HG03565 (cell line): ENCODE measurements at regions not wholly inside any gene's neighbourhood (a gene's known extent, or its start where the extent isn't known, plus 50 kb on each side); places are given as distances from the start of the nearest gene placed in this dataset.

Source experiments
- ATAC-seq: cut with Tn5 transposase; IDR thresholded peaks from one replicate; pipeline ENCODE4 v1.9.1; 2021; ENCODE audit warnings: mild to moderate bottlenecking, moderate library complexity; ENCODE audit not compliant: unreplicated experiment

DNA sequence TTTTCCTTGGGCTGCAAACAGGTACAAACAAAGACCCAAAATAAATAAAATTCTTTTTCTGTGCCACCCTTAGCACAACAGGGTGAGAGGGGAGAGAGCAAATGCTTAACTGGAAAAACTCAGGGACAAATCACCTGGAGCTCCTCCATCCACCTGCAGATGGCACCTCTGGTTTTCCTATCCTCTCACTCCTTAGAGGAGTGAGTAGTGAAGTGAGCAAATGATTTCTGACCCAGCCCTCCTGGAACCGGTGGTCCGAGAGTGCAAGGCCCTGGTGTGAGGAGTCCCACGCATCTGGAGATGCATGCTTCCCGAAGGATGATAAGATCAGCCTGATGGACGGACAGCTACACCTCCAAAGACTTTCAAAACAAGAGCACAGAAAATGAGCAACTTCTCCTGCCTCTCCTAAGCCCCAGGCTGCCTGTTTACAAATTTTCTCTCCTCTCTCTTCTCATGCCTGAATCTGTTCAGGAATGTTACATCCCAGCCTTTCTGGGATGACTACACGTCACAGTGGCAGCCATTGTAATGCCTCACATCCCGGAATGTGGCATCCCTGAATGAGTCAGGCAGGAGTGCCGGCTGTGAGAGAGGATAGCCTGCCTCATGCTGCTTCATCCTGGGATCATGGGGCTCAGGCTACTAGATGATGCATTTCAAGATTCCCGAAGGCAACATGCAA lies 86.4 kb downstream of the ADRB2 start:
- ATAC-seq, result no peak

DNA sequence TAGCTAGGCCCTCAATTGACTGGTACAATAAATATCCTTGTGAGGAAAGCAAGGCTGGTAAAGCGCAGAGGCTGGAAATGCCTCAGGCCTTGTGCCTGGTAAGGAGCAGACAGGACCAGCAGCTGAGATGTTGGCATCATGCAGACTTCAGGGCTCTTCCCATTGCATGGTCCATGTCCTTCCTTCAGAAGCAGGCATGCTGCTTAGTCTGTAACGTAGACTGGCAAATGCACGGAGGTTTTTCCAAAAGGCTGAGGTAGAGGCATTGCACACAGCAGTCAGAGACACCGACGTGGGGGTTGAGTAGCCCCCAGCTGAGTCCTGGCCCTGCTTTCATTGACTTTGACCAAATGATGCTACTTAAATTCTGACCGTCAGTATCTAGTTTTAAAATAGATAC lies 87.1 kb downstream of the ADRB2 start:
- ATAC-seq, result no peak

DNA sequence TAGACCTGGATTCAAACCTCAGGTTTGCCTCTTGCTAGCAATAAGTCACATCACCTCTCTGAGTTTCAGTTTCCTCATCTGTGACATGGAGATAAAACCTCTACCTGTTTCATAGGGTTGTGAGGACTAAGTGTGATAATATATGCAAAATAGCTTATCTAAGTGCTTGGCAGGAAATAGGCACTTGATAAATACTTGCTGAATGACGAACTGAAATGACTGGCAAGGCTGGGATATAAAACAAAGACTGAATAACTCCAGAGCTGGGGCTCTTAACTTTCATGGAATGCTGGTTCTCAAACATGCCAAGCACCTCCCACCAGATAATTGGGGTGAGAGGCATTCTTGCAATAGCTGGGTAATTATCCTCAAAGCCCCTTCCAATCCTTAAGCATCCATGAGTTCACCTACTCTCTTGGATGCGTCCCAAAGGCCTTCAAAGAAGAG lies 87.6 kb downstream of the ADRB2 start:
- no peak for ATAC-seq

DNA sequence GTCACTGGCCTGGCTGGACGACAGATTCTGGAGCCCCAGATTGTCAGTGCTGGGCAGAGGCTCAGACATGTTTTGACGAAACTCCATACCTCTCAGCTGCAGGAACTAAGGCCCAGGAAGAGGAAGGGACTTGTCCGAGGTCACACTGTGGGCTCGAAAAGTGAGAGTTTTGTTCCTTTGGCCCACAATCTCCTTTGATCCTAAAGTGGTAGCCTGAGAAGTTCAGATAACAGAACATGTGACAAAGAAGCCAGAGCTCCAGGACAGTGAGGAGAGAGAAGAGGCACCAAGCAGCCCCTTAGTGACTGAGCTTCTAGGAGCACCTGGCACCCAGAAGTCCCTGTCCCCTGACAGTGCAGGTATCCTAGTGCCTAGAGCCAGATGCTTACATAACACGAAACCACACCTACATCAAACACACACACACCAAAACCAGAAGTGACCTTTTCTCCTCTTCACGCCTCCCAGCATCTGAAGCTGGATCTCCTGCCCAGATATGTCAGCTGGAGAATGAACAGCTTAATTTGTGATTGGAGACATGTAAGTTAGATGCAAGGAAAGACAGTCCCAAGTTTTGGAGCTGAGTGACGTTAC lies 88.9 kb downstream of the ADRB2 start:
- ATAC-seq, result no peak

DNA sequence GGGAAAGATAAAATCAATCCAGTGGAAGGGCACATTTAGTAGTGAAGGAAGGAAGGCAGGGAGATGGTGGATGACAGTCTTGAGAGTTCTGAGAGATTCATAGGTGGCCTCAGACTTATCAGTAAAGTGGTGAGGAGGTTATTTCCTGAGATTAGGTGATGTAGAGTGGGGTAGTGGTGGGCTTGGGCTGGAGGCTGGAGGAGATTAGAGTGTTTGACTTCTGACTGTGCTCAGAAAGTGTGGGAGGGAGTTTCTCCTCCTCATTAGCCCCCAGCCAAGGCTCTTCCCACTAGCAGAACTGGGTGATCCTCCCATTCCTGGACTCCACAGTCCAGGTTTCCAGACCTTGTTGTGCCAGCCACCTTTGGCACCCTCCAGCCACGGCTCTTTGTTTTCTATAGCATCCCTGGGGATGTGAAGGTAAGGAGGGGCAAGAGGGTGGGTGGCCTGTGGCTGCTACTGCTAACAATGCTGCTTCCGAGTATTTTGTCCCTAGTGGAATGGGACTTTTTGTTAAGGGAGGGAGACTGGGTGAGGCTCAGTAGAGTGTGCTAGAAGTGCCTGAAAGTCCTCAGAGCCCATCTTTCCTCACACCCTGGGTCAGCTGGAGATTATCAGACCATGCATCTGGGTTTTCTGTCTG lies 94.4 kb downstream of the ADRB2 start:
- no peak for ATAC-seq

DNA sequence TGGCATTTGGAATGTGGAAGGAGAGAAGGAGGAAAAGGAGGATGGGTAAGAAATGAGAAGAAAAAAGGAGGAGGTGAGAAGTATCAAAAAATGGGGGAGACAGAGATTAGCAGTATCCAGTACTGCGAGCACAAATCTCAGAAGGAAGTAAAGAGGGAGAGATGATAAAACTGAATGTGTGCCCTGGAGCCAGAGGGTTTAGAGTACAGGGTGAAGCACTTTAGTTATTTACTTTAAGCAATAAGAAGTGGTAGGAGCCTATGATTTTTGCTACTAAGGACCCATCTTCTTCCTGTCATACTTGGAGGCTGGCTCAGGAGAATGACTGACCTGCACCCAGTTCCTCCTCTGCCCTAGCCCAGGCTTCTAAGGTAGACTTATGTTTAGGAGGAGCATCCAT lies 94.9 kb downstream of the ADRB2 start:
- no peak for ATAC-seq

DNA sequence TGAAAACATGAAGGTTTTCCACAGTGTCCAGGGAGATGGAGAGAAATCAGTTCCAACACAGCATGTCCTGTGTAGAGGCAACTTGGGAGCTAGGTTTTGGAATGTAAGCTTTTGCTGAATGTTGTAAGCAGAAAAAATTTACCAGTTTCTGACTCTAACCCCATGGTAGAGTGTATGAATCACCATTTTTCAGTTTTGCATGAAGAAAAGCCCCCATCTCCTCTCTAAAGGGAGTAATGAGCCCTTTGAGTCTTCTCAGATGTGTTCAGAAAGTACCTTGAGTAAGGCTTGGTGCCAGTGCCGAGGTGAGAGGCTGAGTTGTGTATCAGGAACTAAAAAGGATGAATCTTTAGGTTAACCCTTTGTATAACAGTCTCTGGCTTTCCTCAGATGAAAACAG lies 96.2 kb downstream of the ADRB2 start:
- peak; percentile 78 for ATAC-seq

DNA sequence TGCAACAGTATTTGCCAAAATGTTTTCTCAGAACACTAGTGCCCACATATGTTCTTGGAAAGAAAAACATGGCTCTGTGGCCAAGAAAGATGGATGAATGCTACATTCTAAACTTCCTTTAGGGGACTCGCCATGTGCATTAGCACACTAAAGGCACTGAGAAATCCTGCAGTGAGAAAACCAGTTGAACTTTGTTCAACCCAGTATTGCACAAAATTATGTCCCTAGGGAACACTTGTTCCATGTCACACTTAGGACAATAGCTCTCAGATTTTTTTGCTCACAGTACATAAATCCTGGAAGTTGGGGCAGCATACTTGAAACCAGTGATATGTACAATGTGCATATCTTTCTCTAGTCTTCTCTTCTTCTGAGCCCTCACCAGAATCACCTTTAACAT lies 96.6 kb downstream of the ADRB2 start:
- ATAC-seq, result peak; percentile 12

DNA sequence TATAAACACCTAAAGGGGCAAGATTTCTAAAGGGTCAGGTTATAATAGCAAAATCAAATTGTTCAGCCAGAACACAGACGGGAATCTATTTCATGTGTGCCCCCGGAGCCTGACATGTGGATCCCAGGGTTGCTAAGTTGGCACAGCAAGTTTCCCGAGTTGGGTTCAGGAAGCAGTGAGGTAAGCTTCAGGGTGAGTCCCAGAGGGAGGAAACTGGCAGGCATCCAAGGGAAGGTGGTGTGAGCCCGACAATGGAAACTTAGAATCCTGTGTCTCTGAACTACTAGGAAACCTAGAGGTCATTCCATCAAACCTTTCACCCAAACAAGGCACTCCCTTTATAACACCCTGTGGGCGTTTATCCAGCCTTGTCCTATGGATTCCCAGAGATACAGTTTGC lies 98.4 kb downstream of the ADRB2 start:
- ATAC-seq, result no peak

DNA sequence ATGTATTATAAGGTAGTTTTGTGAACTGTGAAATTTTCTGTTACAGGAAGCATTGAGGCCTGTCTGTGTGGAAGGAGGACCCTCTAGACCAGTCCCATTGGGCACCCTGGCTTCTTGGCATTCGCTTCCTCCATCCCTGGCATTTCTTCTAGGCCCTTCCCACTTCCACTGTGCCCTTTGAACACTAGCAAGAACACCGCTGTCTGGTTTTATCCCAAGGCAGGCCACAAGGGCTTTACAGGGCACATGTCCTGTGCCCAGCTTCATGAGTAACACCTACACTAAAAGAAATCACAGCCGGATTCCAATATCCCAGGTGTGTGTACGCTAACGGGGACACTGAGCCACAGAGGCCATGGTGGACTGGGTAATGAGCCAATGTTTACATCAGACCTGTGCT lies 99.8 kb downstream of the ADRB2 start:
- no peak for ATAC-seq

DNA sequence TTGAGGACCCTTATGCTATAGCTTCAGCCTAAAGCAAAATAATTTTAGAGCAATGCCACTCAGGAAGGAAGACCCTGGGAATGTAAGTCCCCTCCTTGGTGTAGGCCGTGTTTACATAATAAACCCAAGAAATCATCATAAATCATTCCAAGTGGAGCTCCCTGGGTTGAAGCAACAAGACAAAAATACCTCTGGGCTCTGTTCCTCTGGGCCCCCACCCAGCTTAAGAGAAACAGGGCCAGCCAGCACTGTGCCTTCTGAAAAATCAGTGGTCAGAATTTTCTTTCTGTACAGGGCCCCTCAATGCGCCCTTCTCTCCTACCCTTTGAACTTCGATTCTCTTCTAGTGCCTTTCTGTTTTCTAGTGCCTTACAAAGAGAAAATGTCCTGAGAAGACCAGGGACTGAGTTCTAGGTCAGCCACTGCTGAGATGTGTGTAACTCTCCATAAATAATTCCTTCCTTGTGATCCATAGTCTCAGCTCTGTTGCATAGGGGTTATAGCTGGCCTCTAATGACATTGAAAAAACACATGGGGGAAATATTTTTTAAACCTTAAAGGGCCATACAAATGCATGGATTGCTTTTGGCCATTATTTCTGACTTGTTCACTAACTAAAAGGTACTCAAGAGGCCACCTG lies 101.0 kb downstream of the ADRB2 start:
- ATAC-seq, result no peak

DNA sequence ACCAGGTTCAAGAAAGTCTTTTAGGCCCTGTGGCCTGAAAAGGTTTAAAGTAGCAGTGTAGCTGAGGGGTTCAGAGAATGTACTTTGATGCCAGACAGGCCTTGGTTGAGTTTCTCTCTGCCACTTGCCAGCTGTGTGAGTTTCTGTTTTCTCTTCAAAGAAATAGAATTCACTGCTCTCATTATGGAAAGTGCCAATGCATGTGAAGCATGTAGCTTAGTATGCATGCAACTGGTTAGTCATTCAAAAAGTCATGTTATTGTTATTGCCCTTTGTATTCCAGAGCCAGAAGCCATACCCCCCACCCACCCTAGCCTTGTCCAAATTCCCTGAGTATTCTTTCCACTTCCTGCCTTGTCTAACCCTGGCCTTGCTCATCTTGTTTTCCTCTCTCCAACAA lies 101.7 kb downstream of the ADRB2 start:
- no peak for ATAC-seq

DNA sequence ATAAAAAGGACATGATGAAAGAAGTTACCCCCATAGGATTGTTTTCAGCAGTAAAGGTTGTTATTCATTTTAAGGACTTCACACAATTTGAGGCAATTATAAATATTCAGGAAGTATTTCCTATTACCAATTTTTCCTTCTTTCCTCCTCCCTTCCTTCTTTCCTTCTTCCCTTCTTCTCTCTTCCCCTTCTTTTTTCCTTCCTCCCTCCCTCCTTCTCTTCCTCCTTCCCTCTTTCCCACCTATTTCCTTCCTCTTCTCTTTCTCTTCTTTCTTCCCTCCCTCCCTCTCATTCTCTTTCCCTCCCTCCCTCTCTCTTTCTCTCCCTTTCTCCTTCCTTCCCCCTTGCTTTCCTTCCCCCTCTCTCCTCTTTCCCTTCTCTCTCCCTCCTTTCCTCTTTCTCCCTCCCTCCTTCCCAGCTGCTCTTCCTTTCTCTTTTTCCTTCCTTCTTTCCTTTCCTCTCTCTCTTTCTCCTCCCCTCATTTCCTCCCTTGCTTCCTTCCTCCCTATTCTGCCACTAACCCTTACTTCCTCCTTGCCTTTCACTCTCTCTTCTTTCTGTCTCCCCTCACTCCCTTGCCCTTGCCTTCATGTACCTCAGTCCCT lies 105.1 kb downstream of the ADRB2 start:
- ATAC-seq, result no peak

DNA sequence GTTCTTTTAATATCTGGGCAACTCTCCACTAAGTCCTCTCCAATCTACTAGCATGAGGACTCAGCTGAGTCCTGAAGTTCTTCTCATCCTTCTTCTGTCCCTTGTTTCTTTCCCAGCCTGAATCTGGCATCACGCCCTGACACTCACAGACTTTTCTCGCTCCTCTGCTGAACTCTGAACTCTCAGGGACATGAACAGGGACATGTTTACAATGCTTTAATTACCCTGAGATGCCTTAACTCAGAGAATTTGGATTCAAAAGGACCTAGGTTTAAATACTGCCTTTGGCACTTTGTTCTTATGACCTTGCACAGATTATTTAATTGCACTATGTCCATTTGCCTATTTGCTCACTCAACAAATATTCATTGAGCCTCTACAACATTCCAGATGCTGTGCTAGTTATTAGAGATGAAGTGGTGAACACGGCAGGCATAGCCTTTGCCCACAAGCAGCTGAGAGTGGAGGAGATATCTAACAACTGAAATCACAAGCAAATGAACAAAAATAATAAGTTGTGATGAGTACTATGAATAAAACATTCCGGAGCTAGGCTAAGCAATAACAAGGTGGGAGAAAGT lies 106.0 kb downstream of the ADRB2 start:
- no peak for ATAC-seq

DNA sequence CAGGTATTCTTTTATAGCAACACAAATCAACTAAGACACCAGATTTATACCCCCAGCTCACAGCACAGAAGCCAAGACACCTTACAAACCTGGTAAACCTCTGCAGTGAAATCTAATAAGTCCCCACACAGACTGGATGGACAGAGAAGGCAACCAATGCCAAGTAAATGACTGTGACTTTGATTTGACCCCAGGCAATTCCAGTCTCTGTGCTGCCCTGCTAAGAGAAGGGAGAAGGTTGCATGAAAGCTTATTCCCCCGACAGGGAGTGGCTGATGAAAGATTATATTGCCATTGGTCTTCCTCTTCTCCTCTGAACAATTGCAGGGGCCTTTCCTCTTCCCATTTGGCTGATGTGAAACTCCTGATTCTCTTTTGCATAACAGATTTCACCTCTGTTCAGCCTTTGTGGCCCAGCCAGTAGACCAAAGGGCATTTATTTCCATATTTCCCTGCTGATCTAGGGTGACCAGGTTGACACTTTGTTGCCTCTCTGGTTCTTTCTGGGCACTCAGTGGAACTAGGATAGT lies 107.6 kb downstream of the ADRB2 start:
- ATAC-seq, result no peak

DNA sequence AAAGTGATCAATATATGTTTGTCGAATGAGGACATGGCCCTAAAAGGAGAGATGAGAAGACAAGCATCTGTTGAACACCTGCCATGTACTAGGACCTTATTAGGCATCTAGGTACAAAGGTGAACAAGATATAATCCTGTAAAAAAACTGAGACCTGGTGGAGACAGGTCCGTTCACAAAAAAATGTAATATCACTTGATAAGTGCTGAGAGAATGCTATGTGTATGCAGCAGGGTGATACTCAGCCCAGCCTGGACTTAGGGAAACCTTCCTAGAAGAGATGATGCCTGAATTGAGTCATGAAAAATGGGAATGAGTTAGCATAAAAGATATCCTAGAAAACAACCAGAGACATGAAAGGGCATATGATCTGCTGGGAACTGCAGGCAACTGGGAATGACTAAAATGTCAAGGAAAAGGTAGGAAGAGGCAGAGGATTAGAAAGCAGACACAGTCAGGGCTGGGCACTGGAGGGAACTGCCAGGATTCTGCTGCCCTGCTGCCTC lies 108.5 kb downstream of the ADRB2 start:
- no peak for ATAC-seq

DNA sequence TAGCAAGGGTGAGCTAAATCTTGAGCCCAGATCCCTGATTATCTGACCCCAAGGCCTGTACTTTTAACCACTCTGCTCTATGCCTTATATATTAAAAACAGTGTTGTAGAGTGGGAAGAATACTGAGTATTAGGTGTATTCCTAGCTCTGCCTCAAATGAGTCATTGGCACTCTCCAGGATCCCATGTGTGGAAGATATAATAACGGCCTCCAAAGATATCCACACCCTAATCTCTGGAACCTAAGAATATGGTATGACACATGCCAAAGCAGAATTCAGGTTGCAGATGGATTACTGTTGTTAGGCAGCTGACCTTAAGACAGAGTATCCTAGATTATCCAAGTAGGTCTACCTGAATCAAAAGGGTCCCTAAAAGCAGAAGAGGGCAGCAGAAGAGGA lies 110.8 kb downstream of the ADRB2 start:
- no peak for ATAC-seq

DNA sequence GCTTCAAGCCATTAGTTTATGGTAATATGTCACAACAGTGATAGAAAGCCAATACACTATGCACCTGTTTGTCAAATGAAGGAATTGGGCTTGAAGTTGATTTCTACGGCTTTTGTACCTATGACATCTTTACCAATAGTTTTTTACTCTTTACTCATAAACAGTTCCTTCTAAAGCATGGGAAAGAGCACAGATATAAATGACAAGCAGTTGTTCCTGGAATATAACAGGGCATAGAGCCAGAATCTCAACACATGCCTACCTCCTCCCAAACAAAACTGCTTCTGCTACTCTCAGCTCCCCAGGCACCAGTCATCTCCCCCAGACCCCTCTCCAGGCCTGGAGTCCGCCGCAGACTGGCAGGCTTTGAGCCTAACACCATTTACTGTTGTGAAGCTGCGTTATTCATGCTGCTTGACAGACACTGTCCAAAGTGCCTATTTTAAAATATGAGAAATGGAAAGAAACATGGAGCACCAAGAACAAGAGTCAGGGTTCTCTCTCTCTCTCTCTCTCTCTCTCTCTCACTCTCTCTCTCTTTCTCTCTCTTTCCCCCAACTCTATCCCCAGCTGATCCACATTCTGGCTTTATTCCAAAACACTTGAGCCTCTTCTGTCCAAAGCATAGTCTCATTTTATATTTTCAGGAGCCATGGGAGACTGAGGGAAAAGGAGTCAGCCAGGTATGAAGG lies 111.6 kb downstream of the ADRB2 start:
- ATAC-seq, result no peak

DNA sequence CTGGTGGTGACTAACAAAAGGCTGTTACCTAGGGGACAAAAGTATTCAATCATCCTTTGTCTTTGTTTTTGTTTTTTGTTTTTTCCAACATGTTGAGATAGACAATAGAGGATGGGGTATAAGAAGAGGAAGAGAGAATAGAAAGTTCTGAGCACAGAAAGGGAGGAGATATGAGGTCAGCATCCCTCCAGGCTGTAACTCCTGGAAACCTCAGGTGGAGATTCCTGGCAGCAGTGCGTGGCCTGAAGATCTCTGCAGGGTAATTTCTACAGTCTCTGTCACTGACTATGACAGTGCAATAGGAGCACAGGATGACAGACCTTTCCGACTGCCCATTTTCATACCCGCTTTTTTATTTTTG lies 112.1 kb downstream of the ADRB2 start:
- ATAC-seq, result no peak

DNA sequence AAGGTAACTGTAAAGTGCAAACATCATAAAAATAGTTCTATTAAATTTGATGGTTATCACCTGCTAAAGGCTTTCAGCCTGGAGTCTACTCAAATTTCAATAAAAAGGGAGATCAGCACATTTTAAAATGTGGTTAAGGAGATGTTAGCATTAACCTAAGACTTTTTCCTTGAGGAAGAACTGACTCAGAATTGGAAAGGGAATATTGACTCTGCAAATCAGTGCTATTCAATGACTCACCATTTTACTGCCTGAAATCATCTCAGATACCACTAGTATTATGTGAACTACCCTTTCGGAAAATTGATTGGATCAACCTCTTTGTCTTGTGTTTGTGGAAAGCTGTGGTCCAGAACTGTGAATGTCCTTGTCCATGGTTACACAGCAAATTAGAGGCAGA lies 113.3 kb downstream of the ADRB2 start:
- no peak for ATAC-seq
